ENCODE measurements at regions not wholly inside any gene's neighbourhood (a gene's known extent, or its start where the extent isn't known, plus 50 kb on each side); places are given as distances from the start of the nearest gene placed in this dataset.

GRCh38 chr6:167494698-167495435, 170.0 kb downstream of the TTLL2 start:
- DNase-seq: no peak

DNA sequence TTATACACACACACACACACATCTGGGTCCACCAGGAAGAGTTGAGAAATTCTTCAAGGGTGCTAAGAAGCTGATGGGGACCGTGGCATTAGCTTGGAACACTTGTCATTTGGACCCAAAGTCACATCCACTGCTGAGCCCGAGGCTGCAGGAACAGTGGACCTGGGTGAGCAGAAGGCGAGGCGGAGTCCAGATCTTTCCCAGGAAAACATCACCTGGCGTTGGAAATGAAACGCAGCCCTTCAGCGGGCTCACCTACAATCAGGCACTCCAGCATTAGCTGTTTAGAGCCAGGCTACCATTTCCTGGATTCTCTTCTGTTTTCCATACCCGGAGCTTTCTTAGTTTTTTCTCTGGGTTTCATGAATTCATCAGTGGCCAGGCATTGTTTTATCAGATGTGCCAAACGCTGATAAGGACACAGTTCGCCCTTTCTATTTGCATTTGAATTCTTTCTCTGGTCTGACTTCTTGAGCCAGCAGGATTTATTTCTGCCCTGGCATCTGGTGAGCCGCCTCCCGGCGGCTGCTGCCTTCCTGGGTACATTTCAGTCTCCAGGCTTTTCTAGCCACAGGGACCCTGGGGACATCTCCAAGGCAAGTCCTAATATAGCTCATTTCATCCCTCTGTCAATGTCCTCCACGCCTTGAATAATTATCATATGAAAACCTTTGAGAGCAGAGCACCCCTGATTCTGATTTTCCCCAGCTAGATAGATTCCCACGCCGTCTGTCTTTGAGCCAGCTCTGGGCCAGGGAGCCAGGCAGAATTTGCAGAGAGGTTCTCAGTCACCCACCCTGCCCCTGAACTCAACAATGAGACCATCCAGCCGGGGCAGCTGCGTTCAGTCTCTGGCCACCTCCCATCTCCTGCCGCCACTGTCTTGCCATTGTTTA, 170.9 kb downstream of the TTLL2 start:
- no peak for DNase-seq

- no peak for DNase-seq
These were observed 171.8 kb downstream of the TTLL2 start for GRCh38 chr6:167496707-167497106.

DNA sequence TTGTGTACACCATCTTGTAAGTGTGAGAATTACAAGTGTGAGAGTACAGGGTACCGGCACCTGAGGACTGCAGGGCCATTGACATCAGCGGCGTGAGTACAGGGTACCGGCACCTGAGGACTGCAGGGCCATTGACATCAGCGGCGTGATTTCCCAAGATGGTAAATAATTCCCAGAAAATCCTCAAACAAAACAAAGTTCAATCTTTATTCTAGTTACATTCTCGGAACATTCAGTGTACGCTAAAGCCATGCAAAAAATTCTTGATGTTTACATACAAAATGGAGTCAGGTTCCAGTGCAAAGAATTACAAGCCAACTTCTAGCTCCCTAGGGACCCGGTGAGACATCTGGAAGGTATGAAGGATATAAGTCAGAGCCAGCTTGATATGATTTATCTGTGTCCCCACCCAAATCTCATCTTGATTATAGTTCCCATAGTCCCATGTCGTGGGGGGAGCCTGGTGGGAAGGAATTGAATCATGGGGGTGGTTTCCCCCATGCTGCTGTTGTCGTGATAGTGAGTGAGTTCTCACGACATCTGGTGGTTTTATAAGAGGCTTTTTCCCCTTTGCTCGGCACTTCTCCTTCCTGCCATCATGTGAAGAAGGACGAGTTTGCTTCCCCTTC, 172.7 kb downstream of the TTLL2 start:
- DNase-seq: no peak

DNA sequence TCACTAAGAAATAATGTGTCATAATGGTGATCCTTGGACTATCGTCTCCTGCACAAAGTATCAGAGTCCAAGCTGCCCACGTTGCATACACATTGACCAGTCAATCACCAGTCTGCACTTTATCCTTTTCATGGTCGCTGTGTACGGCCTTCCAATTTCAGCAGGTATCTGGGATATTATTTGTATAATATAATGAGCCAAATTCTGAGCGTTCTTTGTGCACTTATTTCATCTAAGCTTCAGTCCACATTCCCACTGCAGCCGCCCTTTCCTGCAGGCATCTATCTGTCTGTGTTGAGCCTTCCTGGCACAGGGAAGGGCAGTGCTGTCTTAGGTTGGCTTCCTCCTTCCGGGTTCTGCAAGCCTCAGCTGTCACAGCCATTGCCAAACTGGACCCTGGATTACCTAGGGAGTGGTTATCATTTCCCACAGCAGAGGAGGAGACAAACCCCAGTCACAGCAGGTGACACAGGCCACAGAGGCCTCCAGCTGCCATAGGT, 174.3 kb downstream of the TTLL2 start:
- DNase-seq: no peak

DNA sequence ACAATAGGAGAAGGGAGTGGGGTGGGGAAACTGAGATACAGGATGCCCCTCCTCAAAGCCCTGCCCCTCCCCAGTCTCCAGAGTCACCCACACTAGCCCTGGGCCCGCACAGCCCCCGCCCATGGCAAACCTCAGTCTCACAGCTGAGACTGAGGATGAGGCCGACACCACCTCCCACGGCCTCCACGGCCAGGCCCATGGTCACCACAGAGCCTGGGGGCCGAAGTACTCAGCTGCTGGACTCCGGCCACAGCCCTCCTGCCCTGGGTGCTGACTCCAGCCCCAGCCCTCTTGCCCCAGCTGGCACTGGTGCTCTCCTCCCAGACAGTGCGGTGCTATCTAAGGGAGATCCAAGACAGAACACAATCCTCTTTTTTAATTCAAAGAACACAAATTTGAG, 176.1 kb downstream of the TTLL2 start:
- DNase-seq: no peak

GRCh38 chr6:167501831-167502385, 177.0 kb downstream of the TTLL2 start:
- DNase-seq: peak; percentile 3

- DNase-seq: no peak
These were observed 177.6 kb downstream of the TTLL2 start for GRCh38 chr6:167502471-167502870.

DNA sequence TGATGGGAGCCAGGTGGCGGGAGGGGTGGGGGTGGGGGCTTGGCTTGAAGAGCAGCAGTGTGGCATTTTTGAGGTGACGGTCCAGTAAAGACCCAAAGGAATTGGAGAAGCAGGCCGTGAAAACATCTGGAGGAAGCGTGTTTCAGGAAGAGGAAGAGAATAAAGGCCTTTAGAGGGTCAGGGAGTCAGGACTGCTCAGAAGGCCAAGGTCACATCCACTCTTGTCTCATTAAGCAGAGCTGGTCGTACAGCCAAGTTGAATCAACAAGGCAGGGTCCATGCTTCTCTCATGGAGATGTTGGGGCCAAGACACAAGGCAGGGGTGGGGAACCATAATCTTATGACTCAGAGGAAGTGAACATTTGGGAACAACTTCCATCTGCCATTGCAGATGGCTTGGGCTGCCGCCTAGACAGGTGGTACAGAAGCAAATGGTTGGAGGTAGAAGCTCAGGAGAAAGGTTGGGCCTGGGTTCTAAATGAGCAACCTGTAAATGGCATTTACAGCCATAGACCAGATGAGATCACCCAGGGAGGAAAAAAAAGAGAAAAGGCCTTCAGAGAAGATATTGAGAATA, 179.6 kb downstream of the TTLL2 start:
- DNase-seq: no peak

DNA sequence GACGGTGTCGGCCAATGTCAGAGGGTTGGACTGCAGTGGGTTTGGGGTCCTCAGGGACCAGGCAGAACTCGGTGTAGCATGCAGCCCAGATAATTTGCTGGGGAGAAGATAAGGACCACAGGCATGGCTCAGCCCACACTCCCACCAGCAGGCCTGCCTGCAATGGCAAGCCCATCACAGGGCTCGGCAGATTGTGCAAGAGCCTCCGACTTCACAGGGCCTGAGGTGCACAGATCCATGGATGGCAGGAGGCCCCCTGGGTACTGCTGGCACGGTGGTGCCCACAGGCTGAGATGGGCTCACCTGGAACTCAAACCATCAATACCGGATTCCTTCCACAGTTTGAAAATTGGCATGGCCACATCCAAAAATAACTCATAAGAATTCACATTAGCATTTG, 180.3 kb downstream of the TTLL2 start:
- DNase-seq: no peak

DNA sequence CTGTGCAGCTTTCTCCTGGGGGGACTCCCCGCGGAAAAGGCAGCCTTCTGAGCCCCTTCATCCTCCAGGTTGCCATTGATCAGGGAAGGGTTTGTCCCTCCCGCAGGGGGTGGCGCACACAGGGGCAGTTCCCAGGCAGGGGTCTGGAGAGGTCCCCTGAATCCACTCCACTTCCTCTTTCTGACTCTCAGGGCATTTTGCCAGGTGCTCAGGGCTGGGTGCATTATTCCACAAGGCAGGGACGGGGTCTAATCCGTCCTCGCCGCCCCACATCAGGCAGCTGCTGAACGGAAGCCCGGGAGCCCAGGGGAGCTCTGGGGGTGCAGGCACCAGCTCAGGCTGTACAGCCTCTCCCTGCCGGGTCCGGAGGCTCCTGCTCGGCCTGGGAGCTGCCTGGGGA, 180.9 kb downstream of the TTLL2 start:
- no peak for DNase-seq

- no peak for DNase-seq
These were observed 181.8 kb downstream of the TTLL2 start for GRCh38 chr6:167506443-167507301.

GRCh38 chr6:167507376-167507945, 182.6 kb downstream of the TTLL2 start:
- no peak for DNase-seq

GRCh38 chr6:167508919-167509852, 184.3 kb downstream of the TTLL2 start:
- no peak for DNase-seq

- no peak for DNase-seq
These were observed 185.0 kb downstream of the TTLL2 start for GRCh38 chr6:167509853-167510220.

GRCh38 chr6:167510648-167511047, 185.8 kb downstream of the TTLL2 start:
- no peak for DNase-seq

- DNase-seq: no peak
These were observed 187.9 kb downstream of the TTLL2 start for GRCh38 chr6:167512696-167513375.

- DNase-seq: no peak
These were observed 188.9 kb downstream of the TTLL2 start for GRCh38 chr6:167513778-167514177.

GRCh38 chr6:167514524-167514923, 189.6 kb downstream of the TTLL2 start:
- DNase-seq: no peak

All from activated CD4-positive, alpha-beta T cell treated with anti-CD3 and anti-CD28 coated beads, Interleukin-2, Interleukin-6, amounts not matched to agents 100 ng/mL and 50 ng/mL, durations not matched to agents 16 hours and 8 hours (primary cell).